Esophagus squamous epithelium (tissue), 4 donors: ENCODE measurements at regions not wholly inside any gene's neighbourhood (a gene's known extent, or its start where the extent isn't known, plus 50 kb on each side); places are given as distances from the start of the nearest gene placed in this dataset.

Source experiments
- POLR2A ChIP-seq, 4 donors: fragments of 450-650 bp; IDR thresholded peaks; one replicate each; pipeline ENCODE4 v1.6.1; 2017; ENCODE audit warnings: antibody characterized with exemption in 4 of 4, mild to moderate bottlenecking in 4 of 4, moderate library complexity in 3 of 4
- TF ChIP-seq, protein P1 (sequence below), 6 experiments: fragments of 450-650 bp in 4 of 6; fragments of 200-600 bp in 2 of 6; sonication (generic) in 2 of 6; IDR thresholded peaks; one replicate each; pipeline ENCODE4 v1.5.1; 2016 to 2019; ENCODE audit warnings: antibody characterized with exemption in 6 of 6, mild to moderate bottlenecking in 4 of 6, moderate library complexity in 4 of 6

DNA sequence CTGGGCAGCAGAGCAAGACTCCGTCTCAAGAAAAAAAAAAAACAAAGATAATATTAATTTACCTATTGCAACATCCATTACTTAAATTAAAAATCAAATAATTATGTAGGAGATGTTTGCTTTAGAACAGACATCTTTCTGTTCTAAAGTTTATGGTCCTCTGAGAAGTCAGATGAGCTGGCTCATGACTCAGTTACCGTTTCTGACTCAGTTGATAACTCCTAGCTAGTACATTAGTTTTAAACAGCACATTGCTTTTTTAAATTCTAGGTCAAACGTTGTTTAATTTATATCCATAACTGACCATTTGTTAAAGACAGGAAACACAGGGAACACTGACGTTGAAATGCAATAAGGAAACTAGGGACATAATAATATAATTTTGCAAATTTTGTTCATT is 162.7 kb downstream of the ETV1 start:
- TF ChIP-seq, protein P1, sequence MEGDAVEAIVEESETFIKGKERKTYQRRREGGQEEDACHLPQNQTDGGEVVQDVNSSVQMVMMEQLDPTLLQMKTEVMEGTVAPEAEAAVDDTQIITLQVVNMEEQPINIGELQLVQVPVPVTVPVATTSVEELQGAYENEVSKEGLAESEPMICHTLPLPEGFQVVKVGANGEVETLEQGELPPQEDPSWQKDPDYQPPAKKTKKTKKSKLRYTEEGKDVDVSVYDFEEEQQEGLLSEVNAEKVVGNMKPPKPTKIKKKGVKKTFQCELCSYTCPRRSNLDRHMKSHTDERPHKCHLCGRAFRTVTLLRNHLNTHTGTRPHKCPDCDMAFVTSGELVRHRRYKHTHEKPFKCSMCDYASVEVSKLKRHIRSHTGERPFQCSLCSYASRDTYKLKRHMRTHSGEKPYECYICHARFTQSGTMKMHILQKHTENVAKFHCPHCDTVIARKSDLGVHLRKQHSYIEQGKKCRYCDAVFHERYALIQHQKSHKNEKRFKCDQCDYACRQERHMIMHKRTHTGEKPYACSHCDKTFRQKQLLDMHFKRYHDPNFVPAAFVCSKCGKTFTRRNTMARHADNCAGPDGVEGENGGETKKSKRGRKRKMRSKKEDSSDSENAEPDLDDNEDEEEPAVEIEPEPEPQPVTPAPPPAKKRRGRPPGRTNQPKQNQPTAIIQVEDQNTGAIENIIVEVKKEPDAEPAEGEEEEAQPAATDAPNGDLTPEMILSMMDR (IDR thresholded peaks at IDR 0.05): no peak
- no peak for TF ChIP-seq POLR2A (IDR thresholded peaks at IDR 0.05)
